Caki2 (cell line): ENCODE measurements at regions not wholly inside any gene's neighbourhood (a gene's known extent, or its start where the extent isn't known, plus 50 kb on each side); places are given as distances from the start of the nearest gene placed in this dataset.
"Not testable (repeated sequence)": the region's sequence is repeated elsewhere in the genome, so short reads cannot be mapped to it uniquely, and the experiment has no call there.

ENCODE experiments used
- DNase-seq: peaks from one replicate; pipeline ENCODE4 v3.0.0-alpha.2; 2015; ENCODE audit warnings: low read depth
- in situ Hi-C: cut with HindIII; loops from 2 replicates; pipeline ENCODE4 v1.10.0; 2016; ENCODE audit warnings: low sequenced_read_pairs, low pct_unique_long_range_greater_than_20kb, mixed read lengths

DNA sequence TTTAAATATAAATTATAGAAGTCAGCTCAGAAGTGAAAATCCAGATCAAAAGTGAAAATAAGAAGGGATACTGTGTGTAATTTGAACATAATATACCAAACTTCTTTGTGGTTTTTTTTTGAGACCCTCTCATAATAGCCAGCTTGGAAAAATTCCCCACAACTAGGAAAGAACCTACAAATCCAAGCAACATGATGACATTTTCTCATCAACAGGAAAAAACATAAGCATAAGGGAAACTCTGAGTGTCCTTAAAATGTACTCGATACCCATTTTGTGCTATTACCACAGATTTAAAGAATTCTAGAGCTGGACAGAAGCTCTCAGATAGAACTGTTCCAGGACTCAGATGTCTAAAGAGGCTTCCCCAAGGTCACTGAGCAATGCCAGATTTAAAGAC lies 214.8 kb upstream of the KLF14 start:
- in situ Hi-C loops, result no loop called here
- DNase-seq, result no peak

DNA sequence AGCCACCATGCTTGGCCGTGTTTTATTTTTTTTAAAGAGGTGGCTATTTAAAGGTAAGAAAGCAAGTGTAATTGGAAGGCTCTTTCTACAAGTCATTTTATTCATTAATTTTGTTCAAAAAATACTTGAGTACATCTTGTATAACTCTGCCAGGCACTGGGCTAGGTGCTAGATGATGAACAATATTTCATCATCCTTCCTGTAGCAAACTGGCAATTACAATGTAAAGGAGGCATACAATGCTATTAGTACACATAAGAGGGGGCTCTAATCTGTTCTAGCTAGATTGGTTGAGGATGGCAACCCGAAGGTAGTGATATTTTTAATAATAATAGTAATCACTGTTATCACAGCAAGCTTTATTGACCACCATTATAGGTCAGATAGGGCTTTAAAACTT lies 215.5 kb upstream of the KLF14 start:
- DNase-seq, result no peak
- in situ Hi-C loops, result no loop called here

DNA sequence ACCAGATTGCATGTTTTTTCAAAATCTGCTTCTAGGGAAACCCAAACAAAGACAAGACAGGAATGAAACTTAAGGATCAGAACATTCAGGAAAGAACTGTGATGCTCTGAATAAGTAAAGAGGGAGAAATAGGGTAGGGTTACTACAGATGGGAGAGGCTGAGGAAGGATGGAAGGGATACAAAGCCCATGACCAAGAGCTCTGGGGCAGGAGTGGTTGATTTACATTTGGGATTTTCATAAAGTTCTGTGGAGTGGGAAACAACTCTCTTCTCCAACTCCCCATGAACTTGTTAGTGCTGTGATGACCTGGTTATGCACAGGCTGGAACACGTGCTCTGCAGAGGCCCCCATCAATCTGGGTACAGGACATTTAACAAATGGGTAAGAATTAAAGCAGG lies 216.0 kb upstream of the KLF14 start:
- in situ Hi-C loops, result no loop called here

DNA sequence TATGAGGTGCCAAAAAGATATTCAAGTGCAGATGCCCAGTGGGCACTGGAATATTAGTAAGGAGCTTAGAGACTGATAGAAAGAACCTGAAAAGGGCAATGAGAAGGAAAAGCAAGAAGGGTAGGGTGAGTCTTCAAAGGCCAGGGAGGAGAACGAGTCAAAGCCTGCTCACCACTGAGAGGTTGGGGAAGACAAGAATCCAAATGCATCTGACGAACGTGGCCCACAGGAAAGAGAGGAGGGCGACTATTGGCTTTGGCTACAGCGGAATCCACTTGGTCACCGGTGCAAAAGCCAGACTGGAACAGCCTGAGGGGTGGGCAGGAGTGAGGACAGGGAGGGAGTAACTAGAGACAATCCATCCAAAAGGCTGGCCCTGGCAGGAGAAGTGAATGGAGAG lies 216.7 kb upstream of the KLF14 start:
- no peak for DNase-seq
- in situ Hi-C loops, result no loop called here

More for the DNA sequence above, 216.0 kb upstream of the KLF14 start:
- DNase-seq, result no peak

DNA sequence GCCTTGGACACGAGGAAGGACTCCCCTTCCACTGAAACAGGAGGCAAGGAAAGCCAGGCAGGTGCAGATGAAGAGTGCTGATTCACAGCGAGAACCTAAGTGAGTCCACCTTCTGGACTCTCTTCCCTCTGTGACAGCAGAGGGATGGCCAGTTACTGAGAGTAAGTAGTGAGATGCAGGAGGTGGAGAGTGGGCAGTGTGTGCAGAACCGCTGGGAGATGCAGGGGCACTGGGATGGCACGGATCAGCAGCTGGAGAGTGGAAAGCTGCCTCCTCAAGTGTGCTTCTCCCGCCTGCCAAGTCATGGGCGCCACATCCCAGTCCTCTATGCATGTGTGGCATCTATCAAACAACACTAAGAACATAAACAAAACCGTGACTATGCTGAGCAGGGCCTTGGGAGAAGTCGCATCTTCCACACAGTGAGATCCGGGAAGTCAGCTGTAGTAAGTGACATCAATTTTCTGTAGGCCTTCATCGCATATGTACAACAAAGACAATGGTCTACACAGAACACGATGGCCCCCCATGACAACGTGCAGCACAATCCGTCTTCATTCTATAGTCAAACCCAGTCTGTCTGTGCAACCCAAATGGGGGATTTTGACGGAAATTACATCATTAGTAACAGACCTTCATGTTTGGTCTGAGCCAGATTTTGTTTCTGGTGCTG lies 217.4 kb upstream of the KLF14 start:
- no peak for DNase-seq

DNA sequence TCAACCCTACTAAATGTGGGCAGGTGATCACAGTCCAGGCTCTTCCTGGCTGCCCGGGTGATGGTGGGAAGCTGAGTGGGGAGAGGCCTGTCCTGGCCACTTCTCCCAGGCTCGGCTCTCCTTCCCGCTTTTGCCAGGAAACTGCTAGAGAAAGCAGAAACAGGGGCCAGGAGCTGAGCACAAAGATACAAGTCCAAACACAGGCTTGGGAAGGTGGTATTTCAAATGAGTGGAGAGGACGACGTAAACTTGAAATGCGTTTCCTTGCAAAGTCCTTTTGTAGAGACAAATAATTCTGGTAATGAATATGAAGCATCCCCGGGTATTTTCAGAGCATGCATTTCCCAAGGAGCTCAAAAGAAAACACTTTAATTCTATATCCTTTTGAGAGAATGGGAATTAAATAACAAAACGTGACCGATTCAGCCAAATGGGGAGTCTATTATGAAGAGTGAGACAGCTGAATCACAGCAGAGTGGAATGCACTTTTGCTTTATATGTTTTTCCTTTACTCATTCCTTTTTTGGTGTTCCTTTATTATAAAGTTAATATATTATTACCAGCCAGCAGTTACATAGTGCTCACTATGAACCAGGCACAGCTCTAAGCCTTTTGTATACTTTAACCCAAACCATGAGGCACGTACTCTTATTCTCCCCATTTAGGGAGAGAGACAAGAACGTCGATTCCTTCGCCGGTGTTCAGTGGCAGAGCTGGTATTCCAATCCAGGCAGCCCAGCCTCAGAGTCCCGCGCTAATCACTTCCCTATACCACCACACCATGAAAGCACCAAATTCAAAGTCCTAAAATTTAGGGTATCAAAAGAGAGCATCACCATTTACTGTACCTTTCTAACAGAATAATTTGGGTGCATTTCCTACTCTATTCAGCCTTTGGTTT lies 218.2 kb upstream of the KLF14 start:
- DNase-seq, result no peak
- in situ Hi-C loops, result no loop called here

More for the DNA sequence above, 217.4 kb upstream of the KLF14 start:
- in situ Hi-C loops, result no loop called here

DNA sequence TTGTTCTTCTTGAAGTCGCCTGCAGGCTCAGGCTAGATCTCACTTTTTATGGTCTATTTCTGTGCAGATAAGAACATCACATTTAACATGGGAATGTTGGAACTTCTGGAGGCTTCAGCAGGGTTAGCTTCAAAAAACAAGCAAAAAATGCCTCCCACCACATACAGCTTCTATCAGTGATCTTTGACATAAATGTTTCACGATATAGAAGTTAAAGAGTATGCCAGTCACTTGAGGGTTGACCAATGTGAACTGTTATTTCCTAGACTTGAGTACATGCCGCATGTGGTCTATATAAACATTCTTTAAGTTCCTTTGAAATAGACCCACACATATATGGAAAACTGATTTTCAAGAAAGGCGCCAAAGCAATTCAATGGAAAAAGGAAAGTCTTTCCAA lies 219.2 kb upstream of the KLF14 start:
- in situ Hi-C loops, result no loop called here
- DNase-seq, result no peak

DNA sequence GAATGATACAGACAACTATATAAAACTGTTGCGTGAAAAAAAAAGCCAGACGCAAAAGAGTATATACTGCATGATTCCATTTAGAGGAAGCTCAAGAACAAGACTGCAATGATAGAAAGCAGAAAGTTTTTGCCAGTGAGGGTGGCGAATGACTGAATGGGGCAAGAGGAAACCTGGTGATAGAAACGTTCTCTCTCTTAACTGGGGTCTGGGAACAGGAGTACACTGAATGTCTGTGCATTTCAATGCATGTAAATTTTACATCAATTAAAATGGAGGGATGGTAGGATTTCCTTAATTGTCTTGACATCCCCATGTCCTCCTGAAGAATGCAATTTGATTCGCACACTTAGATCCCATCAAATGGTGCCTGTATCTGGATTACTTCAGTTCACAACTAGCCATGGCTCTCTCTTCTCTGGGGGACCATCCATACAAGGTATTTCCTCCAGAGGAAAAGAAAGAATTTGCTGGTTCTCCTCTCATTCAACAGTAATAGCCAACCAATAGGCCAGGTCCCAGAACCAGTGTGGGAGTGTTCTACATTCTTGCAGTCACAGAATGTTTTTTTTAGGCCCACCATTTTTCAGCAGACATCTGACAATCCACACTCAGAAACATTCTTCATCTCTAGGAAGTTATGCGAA lies 221.0 kb upstream of the KLF14 start:
- in situ Hi-C loops, result no loop called here

DNA sequence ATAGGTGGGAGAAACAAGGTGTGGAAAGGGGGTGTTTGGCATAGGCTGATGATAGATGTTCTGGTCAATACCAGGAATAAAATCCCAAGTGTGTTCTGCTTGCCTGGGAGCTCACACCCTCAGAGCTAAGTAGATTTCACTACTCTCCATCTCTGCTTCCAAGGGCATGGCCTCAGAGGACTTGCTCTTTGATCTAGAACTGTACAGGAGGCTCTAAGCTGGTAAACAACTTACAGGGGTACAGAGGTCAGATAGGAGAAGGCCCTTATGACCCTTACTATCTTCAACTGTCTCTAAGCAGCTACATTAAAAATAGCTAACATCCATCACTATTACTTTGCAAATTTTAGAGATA lies 221.5 kb upstream of the KLF14 start:
- in situ Hi-C loops, result no loop called here

More for the DNA sequence above, 221.0 kb upstream of the KLF14 start:
- DNase-seq, result no peak

DNA sequence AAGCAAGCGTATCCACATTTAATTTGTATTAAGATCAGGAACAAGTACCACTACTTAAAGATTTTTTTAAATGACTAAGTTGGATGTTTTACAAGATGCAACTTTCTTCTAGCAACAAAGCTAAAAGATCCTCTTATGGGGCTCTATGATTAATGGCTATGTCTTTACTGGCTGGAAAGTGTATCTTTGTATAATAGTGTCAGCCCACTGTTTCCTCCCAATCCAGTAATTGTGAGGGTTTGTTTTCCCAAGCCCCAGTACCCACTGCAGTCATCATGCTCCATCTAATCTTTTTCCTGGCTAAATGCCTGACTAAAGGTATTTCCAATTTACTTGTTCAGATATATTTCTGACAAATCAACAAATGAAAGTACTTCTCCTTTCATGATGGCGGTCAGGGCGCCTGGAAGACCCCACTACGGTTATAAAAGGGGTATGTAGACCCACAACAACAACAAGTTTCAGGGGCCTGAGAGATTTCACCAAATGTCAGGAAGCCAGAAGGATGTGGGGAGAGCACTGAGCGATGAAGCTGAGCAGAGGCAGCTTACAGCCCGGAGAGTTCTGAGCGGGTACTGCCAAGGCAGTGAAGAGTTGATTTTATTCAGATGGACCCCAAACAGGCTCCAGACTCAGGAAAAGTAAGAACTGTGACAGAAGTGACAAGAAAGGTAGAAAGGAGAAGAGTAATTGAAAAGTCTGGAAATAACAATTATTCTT lies 222.6 kb upstream of the KLF14 start:
- in situ Hi-C loops, result no loop called here
- no peak for DNase-seq

More for the DNA sequence above, 221.5 kb upstream of the KLF14 start:
- no peak for DNase-seq

DNA sequence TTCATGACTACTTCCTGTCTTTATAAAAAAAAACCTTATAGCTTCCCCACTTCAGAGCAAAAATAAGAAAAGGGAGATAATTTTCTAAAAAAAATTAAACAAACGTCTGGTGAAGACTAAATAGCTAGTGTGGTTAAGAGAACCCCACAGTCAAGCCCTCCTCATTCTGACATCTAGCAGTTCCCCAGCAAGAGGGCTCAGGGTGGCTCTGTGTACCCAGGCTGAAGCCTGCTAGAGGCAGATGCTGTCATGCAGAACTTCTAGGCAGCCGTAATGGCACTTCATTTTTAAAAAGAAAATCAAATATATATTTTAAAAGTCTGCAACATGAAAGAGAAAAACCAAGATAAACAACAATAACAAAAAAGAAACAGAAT lies 223.1 kb upstream of the KLF14 start:
- in situ Hi-C loops, result no loop called here
- DNase-seq, result no peak

DNA sequence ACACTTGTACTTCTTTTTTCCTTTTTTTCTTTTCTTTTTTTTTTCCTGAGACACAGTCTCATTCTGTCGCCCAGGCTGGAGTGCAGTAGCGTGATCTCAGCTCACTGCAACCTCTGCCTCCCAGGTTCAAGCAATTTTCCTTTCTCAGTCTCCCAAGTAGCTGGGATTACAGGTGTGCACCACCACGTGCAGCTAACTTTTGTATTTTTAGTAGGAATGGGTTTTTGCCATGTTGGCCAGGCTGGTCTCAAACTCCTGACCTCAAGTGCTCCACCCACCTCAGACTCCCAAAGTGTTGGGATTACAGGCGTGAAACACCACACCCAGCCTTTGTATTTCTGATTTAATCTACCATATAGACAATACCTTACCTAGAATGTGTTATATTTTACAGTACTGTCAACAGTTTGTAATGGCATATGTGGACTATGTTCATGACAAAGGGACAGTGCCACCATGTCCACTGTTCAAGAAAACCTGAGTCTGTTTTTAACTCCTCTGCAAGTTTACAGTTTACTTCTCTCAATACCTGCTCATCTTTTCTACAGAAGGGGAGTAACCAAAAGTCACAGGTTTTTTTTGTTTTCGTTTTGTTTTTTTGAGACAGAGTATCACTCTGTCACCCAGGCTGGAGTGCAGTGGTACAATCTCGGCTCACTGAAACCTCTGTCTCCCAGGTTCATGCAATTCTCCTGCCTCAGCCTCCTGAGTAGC lies 223.9 kb upstream of the KLF14 start:
- in situ Hi-C loops, DNase-seq: not testable (repeated sequence)

DNA sequence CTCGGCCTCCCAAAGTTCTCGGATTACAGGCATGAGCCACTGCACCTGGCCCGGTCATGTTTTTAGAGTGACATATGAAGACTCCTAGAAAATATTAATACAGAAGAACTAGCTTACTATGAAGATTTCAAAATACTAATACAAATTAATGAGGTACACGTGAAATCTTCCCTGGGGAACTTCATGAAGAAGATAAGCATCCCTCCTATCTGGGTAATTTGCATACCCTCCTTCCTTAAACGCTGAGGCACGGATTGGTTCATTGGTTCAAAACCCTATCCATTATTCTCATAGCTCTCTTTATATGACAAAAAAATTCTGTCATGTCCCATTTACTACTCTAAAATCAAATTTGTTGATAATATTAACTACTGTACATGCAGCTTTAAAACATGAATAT lies 224.8 kb upstream of the KLF14 start:
- no peak for DNase-seq
- in situ Hi-C loops, result no loop called here

DNA sequence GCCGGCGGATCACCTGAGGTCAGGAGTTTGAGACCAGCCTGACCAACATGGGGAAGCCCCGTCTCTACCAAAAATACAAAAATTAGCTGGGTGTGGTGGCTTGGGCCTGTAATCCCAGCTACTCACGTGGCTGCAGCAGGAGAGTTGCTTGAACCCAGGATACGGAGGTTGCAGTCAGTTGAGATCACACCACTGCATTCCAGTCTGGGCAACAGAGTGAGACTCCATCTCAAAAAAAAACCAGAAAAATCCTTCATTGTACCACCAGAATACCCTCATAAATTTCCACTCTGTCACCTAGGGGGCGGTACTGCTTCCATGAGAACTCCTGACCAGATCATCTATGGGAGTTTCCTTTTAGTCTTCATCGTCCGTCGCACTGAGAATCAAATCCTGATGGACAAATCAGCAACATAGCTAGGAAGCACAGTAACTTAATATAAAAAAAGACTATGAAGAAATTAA lies 225.8 kb upstream of the KLF14 start:
- in situ Hi-C loops, result no loop called here
- peak; percentile 52 for DNase-seq

DNA sequence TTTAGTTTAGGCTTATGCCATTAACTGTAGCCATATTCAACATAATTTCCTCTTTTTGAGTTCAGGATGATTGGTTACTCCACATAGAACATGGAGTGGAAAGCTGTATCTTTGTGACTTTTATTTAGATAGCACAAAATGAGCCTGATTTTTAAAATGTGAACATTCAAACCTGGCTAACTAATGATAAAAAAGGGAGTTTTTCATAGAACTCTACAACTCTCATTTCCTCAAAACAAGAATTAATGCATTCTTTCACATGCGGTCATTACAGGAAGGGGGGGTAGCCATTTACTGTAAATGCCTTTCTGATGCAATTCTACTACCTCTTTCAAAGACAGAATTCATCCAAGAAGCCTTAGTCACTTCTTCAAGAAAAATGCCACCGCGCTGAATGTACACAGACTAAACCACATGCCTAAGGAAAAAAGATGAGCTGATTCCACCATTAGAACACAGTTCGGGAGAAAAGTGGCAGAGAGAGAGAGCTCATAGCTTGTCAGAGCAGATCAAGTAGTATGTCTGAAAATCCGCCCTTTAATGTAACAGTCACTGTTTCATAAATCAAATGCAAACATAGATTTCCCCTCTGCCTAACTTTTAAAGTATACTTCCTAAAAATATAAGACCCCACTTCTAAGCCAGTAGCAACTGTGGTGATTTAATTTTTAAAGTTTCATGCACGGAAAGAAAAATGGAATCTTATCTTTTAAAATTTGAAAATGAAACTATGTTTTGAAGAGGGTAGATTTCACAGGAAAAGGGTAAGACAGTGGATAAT lies 226.4 kb upstream of the KLF14 start:
- in situ Hi-C loops, result no loop called here
- DNase-seq, result peak; percentile 83

DNA sequence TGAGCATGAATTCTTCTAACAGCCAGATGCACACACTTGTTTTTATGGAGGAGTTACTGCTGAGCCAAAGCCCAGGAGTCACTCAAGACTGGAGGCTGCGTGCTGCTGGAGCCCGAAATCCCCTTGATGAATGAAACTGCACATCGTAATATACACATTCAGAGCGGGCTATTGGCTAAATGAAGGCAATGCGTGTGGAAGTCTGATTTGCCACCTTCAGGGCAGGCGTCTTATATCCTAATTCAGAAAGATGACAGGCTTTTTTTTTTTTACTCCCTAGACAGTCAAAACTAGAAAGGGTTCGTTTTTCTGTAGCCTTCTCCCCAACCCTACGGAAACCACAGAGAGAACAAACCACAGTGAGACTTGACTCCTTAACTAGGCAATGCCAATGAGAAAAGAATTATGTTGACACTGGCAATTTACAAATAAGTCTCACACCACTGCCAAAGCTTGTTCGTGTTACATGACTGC lies 227.2 kb upstream of the KLF14 start:
- in situ Hi-C loops, result no loop called here
- no peak for DNase-seq

DNA sequence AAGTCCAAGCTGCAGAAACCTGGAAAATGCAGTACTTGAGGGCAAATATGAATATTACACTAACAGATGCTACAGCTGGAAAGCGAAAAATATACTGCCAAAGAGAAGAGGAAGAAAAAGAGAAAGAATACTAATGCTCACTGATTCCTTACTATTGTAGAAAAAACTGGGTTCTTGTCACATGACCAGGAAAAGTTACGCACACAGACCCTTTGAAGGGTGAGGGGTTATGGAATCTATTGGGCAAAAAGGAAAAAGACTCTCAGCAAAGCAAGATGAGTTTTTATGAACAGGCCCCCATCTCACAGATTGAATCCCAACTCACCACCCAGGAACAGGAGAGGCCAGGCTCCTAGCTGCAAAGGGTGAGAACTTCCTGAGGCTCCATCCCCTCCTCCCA lies 228.1 kb upstream of the KLF14 start:
- no peak for DNase-seq
- in situ Hi-C loops, result no loop called here
